ENCODE measurements at regions not wholly inside any gene's neighbourhood (a gene's known extent, or its start where the extent isn't known, plus 50 kb on each side); places are given as distances from the start of the nearest gene placed in this dataset.
"Not testable (repeated sequence)": the region's sequence is repeated elsewhere in the genome, so short reads cannot be mapped to it uniquely, and the experiment has no call there.

GRCh38 chr2:236348279-236348678 lies 84.1 kb upstream of the ASB18 start:
- no peak overlapping the region for H3K4me3 ChIP-seq (ENCODE audit: low read depth in 1 of 2, low read length in 2 of 2)
- no peaks in the 10 kb centered on the region for H3K4me1 ChIP-seq (ENCODE audit: control insufficient read depth in 1 of 2, insufficient read depth in 2 of 2, low read length in 2 of 2)
- H3K9me3 ChIP-seq (ENCODE audit: control insufficient read depth in 1 of 2, low read length in 2 of 2) = no peaks in the 10 kb centered on the region
- H3K9ac ChIP-seq (ENCODE audit: low read depth in 1 of 2, low read length in 2 of 2) = no peak overlapping the region
- no peaks in the 10 kb centered on the region for H3K36me3 ChIP-seq (ENCODE audit: control insufficient read depth in 1 of 2, insufficient read depth in 2 of 2, low read length in 2 of 2)
- H3K27me3 ChIP-seq (ENCODE audit: control insufficient read depth in 1 of 2, insufficient read depth in 2 of 2, low read length in 2 of 2) = no peaks in the 10 kb centered on the region
- no peak overlapping the region for H3K27ac ChIP-seq (ENCODE audit: low read depth, low read length)

- no peak overlapping the region for H3K4me3 ChIP-seq (ENCODE audit: low read depth in 1 of 2, low read length in 2 of 2)
- H3K27ac ChIP-seq (ENCODE audit: low read depth, low read length) = no peak overlapping the region
- no peaks in the 10 kb centered on the region for H3K27me3 ChIP-seq (ENCODE audit: control insufficient read depth in 1 of 2, insufficient read depth in 2 of 2, low read length in 2 of 2)
- H3K36me3 ChIP-seq (ENCODE audit: control insufficient read depth in 1 of 2, insufficient read depth in 2 of 2, low read length in 2 of 2) = no peaks in the 10 kb centered on the region
- no peak overlapping the region for H3K9ac ChIP-seq (ENCODE audit: low read depth in 1 of 2, low read length in 2 of 2)
- H3K9me3 ChIP-seq (ENCODE audit: control insufficient read depth in 1 of 2, low read length in 2 of 2) = no peaks in the 10 kb centered on the region
- no peaks in the 10 kb centered on the region for H3K4me1 ChIP-seq (ENCODE audit: control insufficient read depth in 1 of 2, insufficient read depth in 2 of 2, low read length in 2 of 2)
Observed at GRCh38 chr2:236348976-236349375, 84.8 kb upstream of the ASB18 start.

GRCh38 chr2:236350426-236350825 lies 86.2 kb upstream of the ASB18 start:
- Histone ChIP-seq H3K36me3 (ENCODE audit: control insufficient read depth in 1 of 2, insufficient read depth in 2 of 2, low read length in 2 of 2) (no peaks in the 10 kb centered on the region), H3K9ac (ENCODE audit: low read depth in 1 of 2, low read length in 2 of 2) (no peak overlapping the region), H3K27ac (ENCODE audit: low read depth, low read length) (no peak overlapping the region), H3K4me3 (ENCODE audit: low read depth in 1 of 2, low read length in 2 of 2) (no peak overlapping the region), H3K9me3 (ENCODE audit: control insufficient read depth in 1 of 2, low read length in 2 of 2) (no peaks in the 10 kb centered on the region), H3K4me1 (ENCODE audit: control insufficient read depth in 1 of 2, insufficient read depth in 2 of 2, low read length in 2 of 2) (no peaks in the 10 kb centered on the region), H3K27me3 (ENCODE audit: control insufficient read depth in 1 of 2, insufficient read depth in 2 of 2, low read length in 2 of 2) (no peaks in the 10 kb centered on the region)

- Histone ChIP-seq H3K9ac (ENCODE audit: low read depth in 1 of 2, low read length in 2 of 2) (no peak overlapping the region), H3K27ac (ENCODE audit: low read depth, low read length) (no peak overlapping the region), H3K4me3 (ENCODE audit: low read depth in 1 of 2, low read length in 2 of 2) (no peak overlapping the region), H3K36me3 (ENCODE audit: control insufficient read depth in 1 of 2, insufficient read depth in 2 of 2, low read length in 2 of 2) (no peaks in the 10 kb centered on the region), H3K4me1 (ENCODE audit: control insufficient read depth in 1 of 2, insufficient read depth in 2 of 2, low read length in 2 of 2) (no peaks in the 10 kb centered on the region), H3K27me3 (ENCODE audit: control insufficient read depth in 1 of 2, insufficient read depth in 2 of 2, low read length in 2 of 2) (no peaks in the 10 kb centered on the region), H3K9me3 (ENCODE audit: control insufficient read depth in 1 of 2, low read length in 2 of 2) (no peaks in the 10 kb centered on the region)
Observed at GRCh38 chr2:236351966-236352525, 87.8 kb upstream of the ASB18 start.

GRCh38 chr2:236352761-236353593 lies 88.8 kb upstream of the ASB18 start:
- no peaks in the 10 kb centered on the region for H3K9me3 ChIP-seq (ENCODE audit: control insufficient read depth in 1 of 2, low read length in 2 of 2)
- no peaks in the 10 kb centered on the region for H3K36me3 ChIP-seq (ENCODE audit: control insufficient read depth in 1 of 2, insufficient read depth in 2 of 2, low read length in 2 of 2)
- H3K27ac ChIP-seq (ENCODE audit: low read depth, low read length) = no peak overlapping the region
- no peaks in the 10 kb centered on the region for H3K4me1 ChIP-seq (ENCODE audit: control insufficient read depth in 1 of 2, insufficient read depth in 2 of 2, low read length in 2 of 2)
- no peaks in the 10 kb centered on the region for H3K27me3 ChIP-seq (ENCODE audit: control insufficient read depth in 1 of 2, insufficient read depth in 2 of 2, low read length in 2 of 2)
- no peak overlapping the region for H3K9ac ChIP-seq (ENCODE audit: low read depth in 1 of 2, low read length in 2 of 2)
- H3K4me3 ChIP-seq (ENCODE audit: low read depth in 1 of 2, low read length in 2 of 2) = no peak overlapping the region

GRCh38 chr2:236353594-236353942 lies 89.4 kb upstream of the ASB18 start:
- Histone ChIP-seq H3K9ac (ENCODE audit: low read depth in 1 of 2, low read length in 2 of 2) (no peak overlapping the region), H3K4me3 (ENCODE audit: low read depth in 1 of 2, low read length in 2 of 2) (no peak overlapping the region), H3K9me3 (ENCODE audit: control insufficient read depth in 1 of 2, low read length in 2 of 2) (no peaks in the 10 kb centered on the region), H3K36me3 (ENCODE audit: control insufficient read depth in 1 of 2, insufficient read depth in 2 of 2, low read length in 2 of 2) (no peaks in the 10 kb centered on the region), H3K4me1 (ENCODE audit: control insufficient read depth in 1 of 2, insufficient read depth in 2 of 2, low read length in 2 of 2) (no peaks in the 10 kb centered on the region), H3K27ac (ENCODE audit: low read depth, low read length) (no peak overlapping the region), H3K27me3 (ENCODE audit: control insufficient read depth in 1 of 2, insufficient read depth in 2 of 2, low read length in 2 of 2) (no peaks in the 10 kb centered on the region)

GRCh38 chr2:236354056-236354940 lies 90.1 kb upstream of the ASB18 start:
- no peak overlapping the region for H3K9ac ChIP-seq (ENCODE audit: low read depth in 1 of 2, low read length in 2 of 2)
- H3K36me3 ChIP-seq (ENCODE audit: control insufficient read depth in 1 of 2, insufficient read depth in 2 of 2, low read length in 2 of 2) = no peaks in the 10 kb centered on the region
- no peaks in the 10 kb centered on the region for H3K9me3 ChIP-seq (ENCODE audit: control insufficient read depth in 1 of 2, low read length in 2 of 2)

GRCh38 chr2:236354973-236355595 lies 90.9 kb upstream of the ASB18 start:
- H3K36me3 ChIP-seq (ENCODE audit: control insufficient read depth in 1 of 2, insufficient read depth in 2 of 2, low read length in 2 of 2) = no peaks in the 10 kb centered on the region
- no peak overlapping the region for H3K4me3 ChIP-seq (ENCODE audit: low read depth in 1 of 2, low read length in 2 of 2)

More at GRCh38 chr2:236354056-236354940, 90.1 kb upstream of the ASB18 start:
- no peaks in the 10 kb centered on the region for H3K27me3 ChIP-seq (ENCODE audit: control insufficient read depth in 1 of 2, insufficient read depth in 2 of 2, low read length in 2 of 2)
- H3K27ac ChIP-seq (ENCODE audit: low read depth, low read length) = no peak overlapping the region
- no peak overlapping the region for H3K4me3 ChIP-seq (ENCODE audit: low read depth in 1 of 2, low read length in 2 of 2)
- no peaks in the 10 kb centered on the region for H3K4me1 ChIP-seq (ENCODE audit: control insufficient read depth in 1 of 2, insufficient read depth in 2 of 2, low read length in 2 of 2)

GRCh38 chr2:236355911-236356310 lies 91.7 kb upstream of the ASB18 start:
- no peak overlapping the region for H3K4me3 ChIP-seq (ENCODE audit: low read depth in 1 of 2, low read length in 2 of 2)
- H3K36me3 ChIP-seq (ENCODE audit: control insufficient read depth in 1 of 2, insufficient read depth in 2 of 2, low read length in 2 of 2) = no peaks in the 10 kb centered on the region
- no peaks in the 10 kb centered on the region for H3K4me1 ChIP-seq (ENCODE audit: control insufficient read depth in 1 of 2, insufficient read depth in 2 of 2, low read length in 2 of 2)
- no peaks in the 10 kb centered on the region for H3K9me3 ChIP-seq (ENCODE audit: control insufficient read depth in 1 of 2, low read length in 2 of 2)
- no peak overlapping the region for H3K27ac ChIP-seq (ENCODE audit: low read depth, low read length)
- H3K9ac ChIP-seq (ENCODE audit: low read depth in 1 of 2, low read length in 2 of 2) = no peak overlapping the region
- no peaks in the 10 kb centered on the region for H3K27me3 ChIP-seq (ENCODE audit: control insufficient read depth in 1 of 2, insufficient read depth in 2 of 2, low read length in 2 of 2)

More at GRCh38 chr2:236354973-236355595, 90.9 kb upstream of the ASB18 start:
- Histone ChIP-seq H3K27me3 (ENCODE audit: control insufficient read depth in 1 of 2, insufficient read depth in 2 of 2, low read length in 2 of 2) (no peaks in the 10 kb centered on the region), H3K4me1 (ENCODE audit: control insufficient read depth in 1 of 2, insufficient read depth in 2 of 2, low read length in 2 of 2) (no peaks in the 10 kb centered on the region), H3K9ac (ENCODE audit: low read depth in 1 of 2, low read length in 2 of 2) (no peak overlapping the region), H3K9me3 (ENCODE audit: control insufficient read depth in 1 of 2, low read length in 2 of 2) (no peaks in the 10 kb centered on the region), H3K27ac (ENCODE audit: low read depth, low read length) (no peak overlapping the region)

- not testable (repeated sequence) for H3K27ac ChIP-seq (ENCODE audit: low read depth, low read length); H3K9me3 ChIP-seq (ENCODE audit: control insufficient read depth in 1 of 2, low read length in 2 of 2); H3K4me3 ChIP-seq (ENCODE audit: low read depth in 1 of 2, low read length in 2 of 2); H3K27me3 ChIP-seq (ENCODE audit: control insufficient read depth in 1 of 2, insufficient read depth in 2 of 2, low read length in 2 of 2); H3K9ac ChIP-seq (ENCODE audit: low read depth in 1 of 2, low read length in 2 of 2); H3K4me1 ChIP-seq (ENCODE audit: control insufficient read depth in 1 of 2, insufficient read depth in 2 of 2, low read length in 2 of 2); H3K36me3 ChIP-seq (ENCODE audit: control insufficient read depth in 1 of 2, insufficient read depth in 2 of 2, low read length in 2 of 2)
Observed at GRCh38 chr2:236356321-236356720, 92.1 kb upstream of the ASB18 start.

Measured in duodenal mucosa (tissue), 2 donors.